CD14-positive monocyte (primary cell): ENCODE measurements at regions not wholly inside any gene's neighbourhood (a gene's known extent, or its start where the extent isn't known, plus 50 kb on each side); places are given as distances from the start of the nearest gene placed in this dataset.
A peak's percentile ranks its signal among the peaks of the same experiment; 100 is the strongest.

Source experiments
- DNase-seq, 3 donors: peaks; one replicate each; pipeline ENCODE4 v3.0.0-alpha.2; 2011 to 2022
- H2AFZ ChIP-seq: 2 replicates; pipeline ENCODE4 v1.6.0; 2012; ENCODE audit warnings: mild to moderate bottlenecking, low read depth, low read length, inconsistent platforms; ENCODE audit not compliant: insufficient read depth, poor library complexity, severe bottlenecking
- H3K27ac ChIP-seq, 2 donors: 1 replicate in 1 of 2; 2 replicates in 1 of 2; pipeline ENCODE4 v1.5.1; 2012 to 2013; ENCODE audit warnings: low read length in 2 of 2, control low read depth in 1 of 2, inconsistent platforms in 1 of 2, low read depth in 1 of 2, mild to moderate bottlenecking in 1 of 2
- H3K27me3 ChIP-seq, 2 donors: one replicate each; pipeline versions ENCODE4 v1.6.0 to v1.6.1; 2011 to 2013; ENCODE audit warnings: low read length in 2 of 2; ENCODE audit not compliant: control insufficient read depth in 2 of 2, insufficient read depth in 2 of 2
- H3K36me3 ChIP-seq, 2 donors: replicated peaks in 1 of 2; 1 replicate in 1 of 2; 2 replicates in 1 of 2; pipeline versions ENCODE4 v1.5.1 to v1.6.1; 2012 to 2013; ENCODE audit warnings: low read length in 2 of 2, control low read depth in 1 of 2, inconsistent platforms in 1 of 2, mild to moderate bottlenecking in 1 of 2; ENCODE audit not compliant: insufficient read depth in 2 of 2, control insufficient read depth in 1 of 2
- H3K4me1 ChIP-seq, 2 donors: 1 replicate in 1 of 2; 2 replicates in 1 of 2; pipeline versions ENCODE4 v1.5.1 to v1.6.1; 2012 to 2013; ENCODE audit warnings: low read length in 2 of 2, control low read depth in 1 of 2, inconsistent platforms in 1 of 2, mild to moderate bottlenecking in 1 of 2, moderate library complexity in 1 of 2; ENCODE audit not compliant: insufficient read depth in 2 of 2, control insufficient read depth in 1 of 2
- H3K4me2 ChIP-seq: replicated peaks from 2 replicates; pipeline ENCODE3; 2012; ENCODE audit warnings: low read length, moderate library complexity, mild to moderate bottlenecking; ENCODE audit not compliant: poor library complexity, severe bottlenecking; ENCODE audit errors: extremely low read depth
- H3K4me3 ChIP-seq, 3 experiments: fragments of 200-600 bp in 1 of 3; sonication (generic) in 1 of 3; replicated peaks in 1 of 3; 1 replicate in 2 of 3; 2 replicates in 1 of 3; pipeline ENCODE4 v1.5.1; 2011 to 2013; ENCODE audit warnings: low read length in 3 of 3, mild to moderate bottlenecking in 3 of 3, control low read depth in 2 of 3, low read depth in 2 of 3, inconsistent platforms in 1 of 3, moderate library complexity in 1 of 3
- H3K79me2 ChIP-seq: 2 replicates; pipeline ENCODE4 v1.6.0; 2012; ENCODE audit warnings: mild to moderate bottlenecking, control low read depth, inconsistent platforms, low read length, moderate library complexity; ENCODE audit not compliant: insufficient read depth
- H3K9ac ChIP-seq: 2 replicates; pipeline ENCODE4 v1.6.0; 2017; ENCODE audit warnings: low read length, mild to moderate bottlenecking; ENCODE audit not compliant: insufficient read depth, poor library complexity, severe bottlenecking
- H3K9me3 ChIP-seq, 2 donors: replicated peaks in 1 of 2; 1 replicate in 1 of 2; 2 replicates in 1 of 2; pipeline versions ENCODE4 v1.5.1 to v1.6.1; 2012 to 2013; ENCODE audit warnings: low read length in 2 of 2, control low read depth in 1 of 2; ENCODE audit not compliant: control insufficient read depth in 1 of 2, insufficient read depth in 1 of 2
- H4K20me1 ChIP-seq: 2 replicates; pipeline ENCODE4 v1.6.0; 2012; ENCODE audit warnings: mild to moderate bottlenecking, low read length, control low read depth, moderate library complexity; ENCODE audit not compliant: insufficient read depth
- H3K27ac Mint-ChIP-seq, 7 donors: one replicate each; pipeline ENCODE4 v1.8.0; 2020; ENCODE audit warnings: mild to moderate bottlenecking in 7 of 7, mixed read lengths in 7 of 7, moderate library complexity in 6 of 7, inconsistent platforms in 2 of 7
- H3K27me3 Mint-ChIP-seq, 3 donors: one replicate each; pipeline ENCODE4 v1.8.0; 2021 to 2022; ENCODE audit warnings: low read depth in 3 of 3, mild to moderate bottlenecking in 3 of 3, mixed read lengths in 3 of 3, moderate library complexity in 3 of 3, inconsistent platforms in 1 of 3
- H3K36me3 Mint-ChIP-seq, 2 donors: one replicate each; pipeline ENCODE4 v1.8.0; 2020; ENCODE audit warnings: mixed read lengths in 2 of 2, inconsistent platforms in 1 of 2, mild to moderate bottlenecking in 1 of 2
- H3K4me1 Mint-ChIP-seq: one replicate; pipeline ENCODE4 v1.8.0; 2020; ENCODE audit warnings: mild to moderate bottlenecking, mixed read lengths
- H3K4me3 Mint-ChIP-seq, 2 donors: one replicate each; pipeline ENCODE4 v1.8.0; 2020; ENCODE audit warnings: mild to moderate bottlenecking in 2 of 2, mixed read lengths in 2 of 2, moderate library complexity in 1 of 2
- H3K9me3 Mint-ChIP-seq, 7 donors: one replicate each; pipeline ENCODE4 v1.8.0; 2020 to 2022; ENCODE audit warnings: mixed read lengths in 7 of 7, mild to moderate bottlenecking in 6 of 7, moderate library complexity in 6 of 7, inconsistent platforms in 2 of 7
- CTCF ChIP-seq: fragments of 200-600 bp; IDR thresholded peaks from one replicate; pipeline ENCODE4 v1.8.0; 2022; ENCODE audit warnings: antibody characterized with exemption, mild to moderate bottlenecking
- WGBS: methylation state at CpG from one replicate; pipeline ENCODE4 v1.1.5; 2013; ENCODE audit warnings: missing lambda C conversion rate; ENCODE audit not compliant: insufficient coverage; 5-methylcytosine and 5-hydroxymethylcytosine counted together
- intact Hi-C, 2 donors: fragments of 100-400 bp; cut with micrococcal nuclease; formaldehyde crosslinking; loops; one replicate each; pipeline versions ENCODE4 v1.15.0 to v1.15.1; 2023

- Histone ChIP-seq H2AFZ (no peak overlapping the region), H3K4me2 (no peak overlapping the region), H3K4me1 (peaks cover 19 to 39% of the 10 kb centered on the region in 2 donors), H3K9me3 (no peaks in the 10 kb centered on the region), H3K27me3 (no peaks in the 10 kb centered on the region), H3K4me3 (no peak overlapping the region), H3K79me2 (no peaks in the 10 kb centered on the region), H3K36me3 (no peaks in the 10 kb centered on the region), H3K27ac (peak overlapping the region in 1 of 2 donors; percentile 59), H3K9ac (no peak overlapping the region), H4K20me1 (no peaks in the 10 kb centered on the region)
- DNase-seq = peak; percentile 74 to 89 (median 87)
- Mint-ChIP-seq H3K4me3 (peak overlapping the region in 1 of 2 donors; percentile 37), H3K9me3 (no peaks in the 10 kb centered on the region), H3K27me3 (peaks cover 0 to 14% (median 2%) of the 10 kb centered on the region in 3 donors), H3K36me3 (peaks cover 0 to 3% of the 10 kb centered on the region in 2 donors), H3K4me1 (peaks cover 47% of the 10 kb centered on the region), H3K27ac (peak overlapping the region in 6 of 7 donors; percentile 59 to 89 (median 74))
- intact Hi-C loops = no loop called here
- 70% methylated on average over 6 of the region's 7 CpGs for whole genome bisulfite sequencing
- TF ChIP-seq CTCF = no peak
Observed at GRCh38 chr20:50252701-50253100, 62.1 kb downstream of the CEBPB start.

DNA sequence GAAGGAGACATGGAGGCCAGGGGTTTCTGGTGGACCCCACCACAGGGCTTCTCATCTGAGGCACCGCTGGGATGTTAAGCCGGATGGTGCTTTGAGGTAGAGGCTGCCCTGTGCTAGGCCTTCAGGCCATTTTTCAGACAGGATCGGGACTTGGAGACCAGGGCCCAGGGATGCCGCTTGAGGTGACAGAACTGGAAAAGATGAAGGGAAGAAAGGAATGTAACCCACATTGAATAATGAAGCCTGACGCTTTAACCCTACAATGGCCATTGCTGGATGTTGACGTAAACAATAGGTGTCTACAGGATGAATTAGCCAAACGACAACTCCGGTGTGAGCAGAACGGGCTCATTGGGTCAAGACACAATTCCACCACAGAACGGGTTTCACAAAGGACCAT, 62.5 kb downstream of the CEBPB start:
- Mint-ChIP-seq H3K27me3 (peaks cover 0 to 14% (median 0%) of the 10 kb centered on the region in 3 donors), H3K27ac (peak overlapping the region in 6 of 7 donors; percentile 23 to 89 (median 67))

More for the DNA sequence above, 62.5 kb downstream of the CEBPB start:
- Histone ChIP-seq H2AFZ (no peak overlapping the region), H3K9ac (no peak overlapping the region), H3K79me2 (no peaks in the 10 kb centered on the region), H3K9me3 (no peaks in the 10 kb centered on the region), H3K4me1 (peaks cover 22 to 39% of the 10 kb centered on the region in 2 donors), H4K20me1 (no peaks in the 10 kb centered on the region), H3K27ac (peak overlapping the region in 1 of 2 donors; percentile 59), H3K4me3 (no peak overlapping the region), H3K27me3 (no peaks in the 10 kb centered on the region), H3K4me2 (no peak overlapping the region), H3K36me3 (no peaks in the 10 kb centered on the region)
- Mint-ChIP-seq H3K36me3 (peaks cover 0 to 3% of the 10 kb centered on the region in 2 donors), H3K4me1 (peaks cover 47% of the 10 kb centered on the region), H3K9me3 (no peaks in the 10 kb centered on the region), H3K4me3 (peak overlapping the region in 1 of 2 donors; percentile 37)
- intact Hi-C loops = no loop called here
- DNase-seq = no peak
- TF ChIP-seq CTCF = no peak
- WGBS = 97% methylated on average over 9 of the region's 10 CpGs
